ENCODE measurements at regions not wholly inside any gene's neighbourhood (a gene's known extent, or its start where the extent isn't known, plus 50 kb on each side); places are given as distances from the start of the nearest gene placed in this dataset.

- no peak for TF ChIP-seq CTCF (IDR thresholded peaks at IDR 0.05)
- no peak for TF ChIP-seq POLR2A (IDR thresholded peaks at IDR 0.05)
Measured at GRCh38 chr6:81838031-81838430, 85.5 kb upstream of the TENT5A start.
